HG03378 (cell line): ENCODE measurements at regions not wholly inside any gene's neighbourhood (a gene's known extent, or its start where the extent isn't known, plus 50 kb on each side); places are given as distances from the start of the nearest gene placed in this dataset.
"Not testable (repeated sequence)": the region's sequence is repeated elsewhere in the genome, so short reads cannot be mapped to it uniquely, and the experiment has no call there.

Experiments used
- ATAC-seq: cut with Tn5 transposase; IDR thresholded peaks from one replicate; pipeline ENCODE4 v1.9.1; 2021; ENCODE audit warnings: mild to moderate bottlenecking, moderate library complexity; ENCODE audit not compliant: unreplicated experiment

GRCh38 chr18:73690222-73690621, 457.4 kb downstream of the FBXO15 start:
- no peak for ATAC-seq

- peak; percentile 61 for ATAC-seq
Measured at GRCh38 chr18:73688851-73689711, 458.6 kb downstream of the FBXO15 start.

GRCh38 chr18:73688161-73688560, 459.5 kb downstream of the FBXO15 start:
- no peak for ATAC-seq

- no peak for ATAC-seq
Measured at GRCh38 chr18:73684647-73685046, 463.0 kb downstream of the FBXO15 start.

- ATAC-seq, result no peak
Measured at GRCh38 chr18:73683409-73684238, 464.0 kb downstream of the FBXO15 start.

- no peak for ATAC-seq
Measured at GRCh38 chr18:73681912-73682311, 465.7 kb downstream of the FBXO15 start.

- no peak for ATAC-seq
Measured at GRCh38 chr18:73681398-73681797, 466.2 kb downstream of the FBXO15 start.

GRCh38 chr18:73679941-73680712, 467.5 kb downstream of the FBXO15 start:
- ATAC-seq, result no peak

GRCh38 chr18:73677450-73677849, 470.2 kb downstream of the FBXO15 start:
- ATAC-seq, result no peak

GRCh38 chr18:73674125-73674865, 473.3 kb downstream of the FBXO15 start:
- no peak for ATAC-seq

GRCh38 chr18:73671480-73671879, 476.2 kb downstream of the FBXO15 start:
- not testable (repeated sequence) for ATAC-seq

- ATAC-seq, result no peak
Measured at GRCh38 chr18:73670524-73670923, 477.1 kb downstream of the FBXO15 start.

- ATAC-seq, result no peak
Measured at GRCh38 chr18:73670039-73670438, 477.6 kb downstream of the FBXO15 start.

GRCh38 chr18:73669297-73669696, 478.3 kb downstream of the FBXO15 start:
- no peak for ATAC-seq

GRCh38 chr18:73668051-73668450, 479.6 kb downstream of the FBXO15 start:
- ATAC-seq, result no peak

GRCh38 chr18:73666772-73667171, 480.9 kb downstream of the FBXO15 start:
- ATAC-seq, result no peak

- ATAC-seq, result no peak
Measured at GRCh38 chr18:73664896-73665295, 482.7 kb downstream of the FBXO15 start.

- no peak for ATAC-seq
Measured at GRCh38 chr18:73663581-73663980, 484.1 kb downstream of the FBXO15 start.

GRCh38 chr18:73662421-73662820, 485.2 kb downstream of the FBXO15 start:
- no peak for ATAC-seq
